SU-DHL-6 (cell line): ENCODE measurements at regions not wholly inside any gene's neighbourhood (a gene's known extent, or its start where the extent isn't known, plus 50 kb on each side); places are given as distances from the start of the nearest gene placed in this dataset.

Source experiments
- H2AFZ ChIP-seq: fragments of 200-600 bp; sonication (generic); 2 replicates; pipeline ENCODE4 v1.6.1; 2014; ENCODE audit warnings: low read depth, mild to moderate bottlenecking, moderate library complexity, mixed read lengths, antibody characterized with exemption, low read length; ENCODE audit not compliant: severe bottlenecking
- H3F3A ChIP-seq: fragments of 200-600 bp; shearing (Covaris generic); 2 replicates; pipeline ENCODE4 v1.6.0; 2016; ENCODE audit warnings: antibody characterized with exemption, mild to moderate bottlenecking; ENCODE audit not compliant: insufficient read depth
- H3K27ac ChIP-seq: fragments of 200-600 bp; sonication (generic); 2 replicates; pipeline ENCODE4 v1.5.1; 2016; ENCODE audit warnings: low read depth, mild to moderate bottlenecking, low read length, moderate library complexity, mixed read lengths
- H3K27me3 ChIP-seq: fragments of 200-600 bp; sonication (generic), shearing (Covaris generic); 2 replicates; pipeline ENCODE4 v1.6.0; 2014; ENCODE audit warnings: mild to moderate bottlenecking, low read length
- H3K36me3 ChIP-seq: fragments of 200-600 bp; sonication (generic); 2 replicates; pipeline ENCODE4 v1.6.1; 2014; ENCODE audit warnings: mild to moderate bottlenecking, low read length, mixed read lengths
- H3K4me2 ChIP-seq: fragments of 300-600, 200-600 bp; shearing (Covaris generic), sonication (generic); 2 replicates; pipeline ENCODE4 v1.6.0; 2014; ENCODE audit warnings: low read length, low read depth, mild to moderate bottlenecking; ENCODE audit not compliant: poor library complexity, severe bottlenecking
- H3K4me3 ChIP-seq: fragments of 200-600 bp; sonication (generic); 2 replicates; pipeline ENCODE4 v1.5.1; 2014; ENCODE audit warnings: antibody characterized with exemption, low read length, mild to moderate bottlenecking, mixed read lengths; ENCODE audit not compliant: insufficient read depth, poor library complexity, severe bottlenecking
- H3K79me2 ChIP-seq: fragments of 200-600 bp; sonication (generic); 2 replicates; pipeline ENCODE4 v1.6.1; 2014; ENCODE audit warnings: mild to moderate bottlenecking, low read length, moderate library complexity; ENCODE audit not compliant: insufficient read depth
- H3K9ac ChIP-seq: fragments of 200-600 bp; sonication (generic); 2 replicates; pipeline ENCODE4 v1.7.0; 2014; ENCODE audit warnings: mild to moderate bottlenecking, low read length
- H3K9me2 ChIP-seq: fragments of 200-600 bp; sonication (generic); replicated peaks from 2 replicates; pipeline ENCODE4 v1.6.1; 2014; ENCODE audit warnings: low read length; ENCODE audit not compliant: insufficient read depth
- H3K9me3 ChIP-seq: fragments of 200-600 bp; sonication (generic); 2 replicates; pipeline ENCODE4 v1.6.1; 2014; ENCODE audit warnings: low read length, mixed read lengths; ENCODE audit not compliant: insufficient read depth
- H4K20me1 ChIP-seq: fragments of 200-600 bp; sonication (generic); 2 replicates; pipeline ENCODE4 v1.6.1; 2014; ENCODE audit warnings: low read depth, mild to moderate bottlenecking, antibody characterized with exemption, low read length, moderate library complexity, mixed read lengths
- EZH2phosphoT487 ChIP-seq: fragments of 200-600 bp; sonication (generic), shearing (Covaris generic); conservative IDR thresholded peaks from 2 replicates; pipeline ENCODE4 v1.6.1; 2018; ENCODE audit warnings: mild to moderate bottlenecking, antibody characterized with exemption, low read length, moderate library complexity, mixed read lengths
- TF ChIP-seq, protein P1 (sequence below): fragments of 200-600 bp; sonication (generic); IDR thresholded peaks from one replicate; pipeline ENCODE4 v1.5.1; 2017; ENCODE audit warnings: antibody characterized with exemption, mild to moderate bottlenecking, low read length, moderate library complexity; ENCODE audit not compliant: insufficient read depth, poor library complexity, severe bottlenecking

DNA sequence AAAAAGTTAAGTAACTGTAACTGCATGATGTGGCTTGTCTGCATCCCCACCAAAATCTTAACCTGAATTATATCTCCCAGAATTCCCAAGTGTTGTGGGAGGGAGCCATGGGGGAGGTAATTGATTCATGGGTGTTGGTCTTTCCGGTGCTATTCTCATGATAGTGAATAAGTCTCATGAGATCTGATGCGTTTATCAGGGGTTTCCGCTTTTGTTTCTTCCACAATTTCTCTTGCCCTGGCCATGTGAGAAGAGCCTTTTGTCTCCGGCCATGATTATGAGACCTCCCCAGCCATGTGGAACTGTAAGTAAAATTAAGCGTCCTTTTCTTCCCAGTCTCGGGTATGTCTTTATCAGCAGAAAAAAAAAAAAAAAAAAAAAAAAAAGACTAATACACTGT, 385.8 kb downstream of the SLITRK1 start:
- H2AFZ ChIP-seq = no peak overlapping the region
- no peak overlapping the region for H3K4me3 ChIP-seq
- H3K79me2 ChIP-seq = no peaks in the 10 kb centered on the region
- H3K36me3 ChIP-seq = no peaks in the 10 kb centered on the region
- H3K27me3 ChIP-seq = no peaks in the 10 kb centered on the region
- H3K9ac ChIP-seq = no peak overlapping the region
- H4K20me1 ChIP-seq = no peaks in the 10 kb centered on the region
- no peaks in the 10 kb centered on the region for H3F3A ChIP-seq
- H3K27ac ChIP-seq = no peak overlapping the region
- H3K9me2 ChIP-seq = peaks cover 4% of the 10 kb centered on the region; the same call in 1 of the 2 replicates
- H3K9me3 ChIP-seq = no peaks in the 10 kb centered on the region
- H3K4me2 ChIP-seq = no peak overlapping the region
- TF ChIP-seq, protein P1, sequence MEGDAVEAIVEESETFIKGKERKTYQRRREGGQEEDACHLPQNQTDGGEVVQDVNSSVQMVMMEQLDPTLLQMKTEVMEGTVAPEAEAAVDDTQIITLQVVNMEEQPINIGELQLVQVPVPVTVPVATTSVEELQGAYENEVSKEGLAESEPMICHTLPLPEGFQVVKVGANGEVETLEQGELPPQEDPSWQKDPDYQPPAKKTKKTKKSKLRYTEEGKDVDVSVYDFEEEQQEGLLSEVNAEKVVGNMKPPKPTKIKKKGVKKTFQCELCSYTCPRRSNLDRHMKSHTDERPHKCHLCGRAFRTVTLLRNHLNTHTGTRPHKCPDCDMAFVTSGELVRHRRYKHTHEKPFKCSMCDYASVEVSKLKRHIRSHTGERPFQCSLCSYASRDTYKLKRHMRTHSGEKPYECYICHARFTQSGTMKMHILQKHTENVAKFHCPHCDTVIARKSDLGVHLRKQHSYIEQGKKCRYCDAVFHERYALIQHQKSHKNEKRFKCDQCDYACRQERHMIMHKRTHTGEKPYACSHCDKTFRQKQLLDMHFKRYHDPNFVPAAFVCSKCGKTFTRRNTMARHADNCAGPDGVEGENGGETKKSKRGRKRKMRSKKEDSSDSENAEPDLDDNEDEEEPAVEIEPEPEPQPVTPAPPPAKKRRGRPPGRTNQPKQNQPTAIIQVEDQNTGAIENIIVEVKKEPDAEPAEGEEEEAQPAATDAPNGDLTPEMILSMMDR = no peak
- TF ChIP-seq EZH2phosphoT487 = no peak

- no peak overlapping the region for H2AFZ ChIP-seq
- no peaks in the 10 kb centered on the region for H3K36me3 ChIP-seq
- H3K27me3 ChIP-seq = no peaks in the 10 kb centered on the region
- H3K9me3 ChIP-seq = no peaks in the 10 kb centered on the region
- no peak overlapping the region for H3K4me2 ChIP-seq
- TF ChIP-seq, protein P1 = no peak
- no peak for TF ChIP-seq EZH2phosphoT487
- no peaks in the 10 kb centered on the region for H3F3A ChIP-seq
- no peaks in the 10 kb centered on the region for H4K20me1 ChIP-seq
- H3K4me3 ChIP-seq = no peak overlapping the region
- no peak overlapping the region for H3K27ac ChIP-seq
- H3K9me2 ChIP-seq = no peaks in the 10 kb centered on the region
- H3K79me2 ChIP-seq = no peaks in the 10 kb centered on the region
- no peak overlapping the region for H3K9ac ChIP-seq
Observed at GRCh38 chr13:83485101-83485500, 397.2 kb downstream of the SLITRK1 start.

DNA sequence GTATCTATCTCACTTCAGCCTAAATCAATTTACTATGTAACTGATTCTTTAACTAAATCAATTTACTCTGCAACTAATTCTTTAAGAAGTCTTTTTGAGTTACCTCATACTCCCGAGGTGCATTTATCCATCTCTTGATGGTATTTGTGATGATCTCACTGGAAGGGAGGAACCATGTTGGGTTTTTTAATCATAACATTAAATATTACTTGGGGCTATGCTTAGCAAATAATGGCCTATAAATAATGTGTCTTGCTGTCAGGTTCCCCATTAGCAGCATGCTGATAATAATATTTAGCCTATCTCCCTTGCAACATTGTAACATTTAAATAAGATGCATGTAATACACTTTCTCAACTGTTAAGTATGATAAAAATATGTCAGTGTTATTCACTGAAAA, 411.3 kb downstream of the SLITRK1 start:
- Histone ChIP-seq H3K9me2 (no peaks in the 10 kb centered on the region), H3K4me3 (no peak overlapping the region), H4K20me1 (no peaks in the 10 kb centered on the region), H3K27ac (no peak overlapping the region), H3K4me2 (no peak overlapping the region), H3K27me3 (no peaks in the 10 kb centered on the region), H3K79me2 (no peaks in the 10 kb centered on the region), H2AFZ (no peak overlapping the region), H3K9ac (no peak overlapping the region), H3F3A (no peaks in the 10 kb centered on the region), H3K9me3 (no peaks in the 10 kb centered on the region), H3K36me3 (no peaks in the 10 kb centered on the region)
- no peak for TF ChIP-seq EZH2phosphoT487
- TF ChIP-seq, protein P1 = no peak
